ENCODE measurements at regions not wholly inside any gene's neighbourhood (a gene's known extent, or its start where the extent isn't known, plus 50 kb on each side); places are given as distances from the start of the nearest gene placed in this dataset.
A peak's percentile ranks its signal among the peaks of the same experiment; 100 is the strongest.

DNA sequence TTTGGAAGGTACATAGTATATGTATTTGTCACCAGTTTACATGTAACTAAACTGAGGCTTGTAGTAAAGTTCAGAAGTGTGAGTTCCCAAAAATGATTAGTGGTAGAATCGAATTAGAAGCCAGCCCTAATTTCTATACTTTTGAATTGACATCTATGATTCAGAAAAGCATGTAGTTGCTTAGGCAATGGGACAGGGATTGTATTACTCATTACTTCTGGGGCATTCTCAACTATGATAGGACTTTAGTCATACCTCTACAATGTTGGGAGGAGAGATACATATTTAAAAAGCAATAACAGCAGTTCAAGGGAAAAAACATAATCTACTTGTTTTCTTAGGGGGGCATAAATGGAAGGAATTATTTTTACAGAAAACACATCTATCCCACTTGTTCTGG, 277.9 kb upstream of the E2F7 start:
- DNase-seq, result no peak

DNA sequence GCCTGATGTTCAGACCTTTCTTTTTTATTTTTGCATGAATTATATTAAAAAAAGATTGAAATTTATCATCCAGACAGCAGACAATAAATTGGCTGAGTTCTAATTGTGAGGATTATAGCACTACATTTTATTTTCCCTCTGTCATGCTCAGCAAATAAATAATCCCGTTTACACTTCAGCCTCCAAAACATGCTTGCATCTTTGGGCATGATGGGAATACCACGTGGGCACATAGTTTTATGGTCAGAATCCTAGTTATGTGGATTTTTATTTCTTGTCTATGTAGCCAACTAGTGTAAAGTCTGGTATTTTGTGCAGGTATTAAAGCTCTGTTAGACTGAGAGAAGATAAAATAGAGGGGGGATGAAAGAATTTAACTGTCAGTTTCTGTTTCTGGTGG, 276.9 kb upstream of the E2F7 start:
- DNase-seq, result no peak

- DNase-seq, result peak; percentile 23
These were observed 274.2 kb upstream of the E2F7 start for GRCh38 chr12:77339610-77340009.

DNA sequence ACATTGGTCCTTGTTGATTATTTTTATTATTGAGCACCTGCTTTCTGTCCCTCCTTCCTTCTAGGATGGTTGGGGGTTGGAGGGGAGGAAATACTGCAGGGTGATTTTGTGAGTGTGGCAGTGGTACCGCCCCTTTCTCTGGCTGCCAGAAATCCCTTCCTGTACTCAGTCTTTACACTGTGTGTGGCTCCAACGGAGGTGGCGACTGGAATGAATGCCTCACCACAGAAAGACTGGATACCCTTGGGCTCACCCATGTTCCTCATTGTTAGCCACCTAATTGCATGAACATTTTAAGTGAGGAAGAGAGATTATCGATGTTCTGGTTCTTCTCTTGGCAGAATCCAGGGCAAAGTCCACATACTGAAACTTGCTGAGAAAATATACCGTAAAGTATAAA, 272.0 kb upstream of the E2F7 start:
- no peak for DNase-seq

DNA sequence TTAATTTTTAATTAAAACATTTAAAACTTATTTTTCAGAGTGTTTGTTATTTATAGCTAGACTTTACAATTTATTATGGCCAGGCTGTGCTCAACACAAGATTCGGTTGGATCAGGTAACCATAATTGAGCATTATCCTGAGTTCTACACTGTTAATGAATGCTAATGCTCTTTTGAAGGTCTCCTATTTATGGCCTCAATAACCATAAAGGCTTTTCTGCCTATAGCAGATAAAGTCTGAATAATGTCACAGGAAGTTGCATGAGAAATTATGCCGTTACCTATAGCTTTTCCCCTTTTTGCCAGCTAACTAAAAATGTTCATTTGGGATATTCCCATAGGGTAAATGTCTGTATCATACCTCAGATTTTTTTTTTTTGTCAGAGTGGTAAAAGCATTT, 269.4 kb upstream of the E2F7 start:
- no peak for DNase-seq

DNA sequence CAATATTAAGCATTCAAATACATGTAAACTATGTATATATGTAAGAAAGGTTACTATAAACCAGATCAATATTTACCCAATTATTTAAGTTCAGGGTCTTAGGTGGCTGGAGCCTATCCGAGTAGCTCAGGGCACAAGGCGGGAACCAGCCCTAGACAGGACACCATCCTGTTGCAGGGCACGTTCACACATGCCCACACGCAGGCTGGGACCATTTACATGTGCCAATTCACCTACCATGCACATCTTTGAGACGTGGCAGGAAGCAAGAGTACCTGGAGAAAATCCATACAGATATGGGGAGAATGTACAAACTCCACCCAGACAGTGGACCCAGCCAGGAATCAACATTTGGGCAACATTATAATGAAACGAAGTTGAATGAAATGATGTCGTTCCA, 263.0 kb upstream of the E2F7 start:
- no peak for DNase-seq

GRCh38 chr12:77325511-77326236, 260.3 kb upstream of the E2F7 start:
- peak; percentile 12 for DNase-seq

GRCh38 chr12:77324763-77325468, 259.5 kb upstream of the E2F7 start:
- DNase-seq, result peak; percentile 38

DNA sequence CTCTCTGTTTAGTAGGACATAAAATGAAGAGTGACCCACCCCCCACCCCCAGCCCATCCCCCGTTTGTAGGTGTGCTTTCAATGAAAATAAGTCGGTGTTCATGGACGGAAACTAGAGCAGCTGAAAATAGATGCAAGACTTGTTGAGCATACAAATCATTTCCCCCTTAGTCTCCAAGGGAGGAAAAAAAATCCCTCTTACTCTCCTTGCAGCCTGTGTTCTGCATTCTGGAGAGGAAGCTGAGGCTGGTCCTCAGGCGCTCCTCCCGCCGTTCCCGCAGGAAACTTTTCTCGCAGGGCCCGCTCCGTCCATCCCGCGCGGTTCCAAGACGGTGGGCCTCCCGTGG, 259.0 kb upstream of the E2F7 start:
- no peak for DNase-seq

DNA sequence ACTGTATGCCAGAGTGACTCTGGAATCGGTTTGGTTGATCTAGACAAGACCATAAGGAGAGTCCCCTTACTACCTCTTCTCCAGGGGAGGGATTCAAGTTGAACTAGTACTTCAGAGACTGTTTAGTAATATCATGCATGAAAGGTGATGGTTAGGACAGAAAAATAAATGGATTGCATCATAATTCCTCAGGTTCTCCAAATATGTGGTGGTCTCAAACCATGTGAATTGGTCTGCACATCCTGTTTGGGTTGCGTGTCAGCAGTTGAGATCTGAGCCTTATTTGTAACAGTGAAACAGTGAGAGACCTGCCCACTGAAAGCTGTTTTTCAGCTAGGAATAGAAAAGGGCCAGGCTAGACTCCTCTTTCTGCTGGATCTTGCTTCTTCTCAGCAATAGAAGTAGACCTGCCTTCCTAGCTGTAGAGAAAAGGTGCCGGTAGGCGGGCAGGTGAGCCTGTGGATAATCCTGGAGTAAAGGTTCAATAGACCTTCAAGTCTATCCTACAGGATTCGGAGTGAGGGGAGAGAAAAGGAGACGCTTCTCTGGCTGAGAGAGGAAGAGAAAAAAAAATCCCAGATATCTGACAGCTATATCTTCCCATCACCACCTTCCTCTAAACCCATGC, 258.5 kb upstream of the E2F7 start:
- DNase-seq, result no peak

- no peak for DNase-seq
These were observed 253.8 kb upstream of the E2F7 start for GRCh38 chr12:77319166-77319565.

- DNase-seq, result no peak
These were observed 250.0 kb upstream of the E2F7 start for GRCh38 chr12:77315407-77315806.

DNA sequence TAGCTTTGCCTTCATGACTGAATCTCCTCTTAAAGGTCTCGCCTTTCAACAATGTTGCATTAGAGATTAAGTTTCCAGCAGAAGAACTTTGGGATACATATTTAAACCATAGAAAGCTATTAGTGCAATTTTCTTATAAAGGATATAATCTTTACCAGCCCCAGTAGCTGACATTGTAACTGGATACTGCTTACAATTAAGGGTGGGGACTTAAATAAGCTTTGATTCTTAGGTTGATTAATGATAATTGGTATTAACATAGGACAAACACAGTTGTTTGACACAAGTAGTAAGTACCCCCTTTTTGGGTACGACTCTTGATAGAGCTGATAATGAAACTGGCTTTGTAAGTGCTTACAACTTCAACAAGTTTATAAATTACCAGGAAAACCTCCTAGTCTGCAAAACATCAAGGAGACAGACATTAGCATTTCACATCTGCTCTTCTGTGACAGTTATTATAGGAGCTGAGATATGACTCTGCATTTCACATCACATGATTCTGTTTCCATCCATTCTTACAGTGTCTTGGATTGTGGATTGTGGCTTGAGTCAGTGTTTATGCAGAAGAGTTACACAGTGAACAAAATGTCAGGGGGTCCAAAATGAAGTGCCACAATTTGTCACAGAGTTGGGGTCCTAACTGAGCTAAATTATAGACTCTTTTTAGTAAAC, 249.1 kb upstream of the E2F7 start:
- DNase-seq, result no peak

GRCh38 chr12:77308056-77308455, 242.7 kb upstream of the E2F7 start:
- DNase-seq, result no peak

DNA sequence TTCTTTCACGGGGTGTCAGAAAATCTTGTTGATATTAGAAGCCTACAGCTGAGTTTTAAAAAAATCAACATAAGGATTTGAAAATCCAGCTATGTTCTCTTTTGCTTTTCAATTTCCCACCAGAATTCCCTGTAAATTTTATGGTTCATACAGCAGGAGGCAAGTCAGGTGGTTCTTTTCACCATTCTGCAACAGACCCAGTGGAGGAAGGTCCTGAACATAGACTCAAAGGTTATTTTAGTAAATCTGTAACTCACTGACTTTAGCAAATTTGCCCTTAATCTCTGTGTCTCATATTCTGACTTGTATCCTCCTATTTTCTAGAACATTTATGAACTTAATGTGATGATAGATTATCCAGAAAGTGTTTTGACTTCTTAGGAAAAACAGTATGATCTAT, 235.4 kb upstream of the E2F7 start:
- no peak for DNase-seq

- no peak for DNase-seq
These were observed 234.7 kb upstream of the E2F7 start for GRCh38 chr12:77299910-77300669.

DNA sequence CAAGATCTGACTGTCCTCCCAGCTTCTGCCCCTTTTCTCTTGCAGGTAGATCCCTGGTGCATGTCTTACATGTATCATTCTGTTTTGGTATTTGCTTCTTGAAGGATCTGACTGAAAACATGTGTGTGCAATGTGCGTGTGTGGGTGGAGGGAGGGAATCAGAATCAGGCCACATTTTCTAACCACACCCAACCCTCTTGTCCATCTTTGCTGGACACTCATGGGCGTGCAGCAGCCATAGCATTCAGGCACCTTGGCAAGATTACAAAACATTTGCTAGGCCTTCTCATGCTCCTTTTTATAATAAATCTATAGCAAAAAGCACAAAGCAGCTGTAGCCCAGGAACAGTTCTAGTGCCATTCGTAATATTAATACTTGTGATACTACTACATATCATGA, 233.6 kb upstream of the E2F7 start:
- no peak for DNase-seq

DNA sequence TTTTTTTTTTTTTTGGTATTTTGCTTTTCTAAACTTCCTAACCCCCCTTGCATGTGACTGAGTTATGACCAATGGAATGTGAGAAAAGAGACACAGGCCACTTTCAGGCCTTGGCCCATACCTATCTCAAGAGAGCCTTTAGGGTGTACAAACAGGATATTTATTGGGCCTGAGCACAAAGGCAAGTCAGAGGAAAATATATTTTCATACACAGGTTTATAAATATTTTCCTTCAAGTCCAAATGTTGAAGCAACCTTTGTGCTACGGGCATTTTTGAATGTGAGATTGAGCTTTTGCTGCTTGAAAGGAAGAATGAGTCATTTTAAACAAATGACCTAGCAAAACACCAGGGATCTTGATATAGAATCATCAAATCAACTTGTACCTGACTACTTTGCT, 228.6 kb upstream of the E2F7 start:
- no peak for DNase-seq

GRCh38 chr12:77274926-77275325, 209.6 kb upstream of the E2F7 start:
- DNase-seq, result no peak

GRCh38 chr12:77273898-77274297, 208.5 kb upstream of the E2F7 start:
- DNase-seq, result no peak

DNA sequence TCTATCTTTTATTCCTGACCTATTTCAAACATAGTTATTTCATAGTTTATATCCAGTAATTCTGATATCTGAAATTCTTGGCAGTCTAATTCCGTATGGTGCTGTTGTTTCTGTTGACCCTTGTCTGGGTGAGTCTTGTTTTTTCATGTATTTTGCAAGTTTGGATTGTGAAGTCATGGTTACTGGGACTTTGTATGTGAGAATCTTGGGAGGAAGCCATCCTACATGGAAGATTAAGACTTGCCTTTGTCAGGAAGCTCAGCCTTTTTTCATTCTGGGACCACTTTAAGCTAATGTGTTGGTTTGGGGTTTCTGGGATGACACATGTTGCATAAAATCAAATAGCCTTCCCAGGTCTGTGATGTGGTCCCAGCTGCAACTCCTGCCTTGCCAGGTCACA, 191.6 kb upstream of the E2F7 start:
- no peak for DNase-seq

DNA sequence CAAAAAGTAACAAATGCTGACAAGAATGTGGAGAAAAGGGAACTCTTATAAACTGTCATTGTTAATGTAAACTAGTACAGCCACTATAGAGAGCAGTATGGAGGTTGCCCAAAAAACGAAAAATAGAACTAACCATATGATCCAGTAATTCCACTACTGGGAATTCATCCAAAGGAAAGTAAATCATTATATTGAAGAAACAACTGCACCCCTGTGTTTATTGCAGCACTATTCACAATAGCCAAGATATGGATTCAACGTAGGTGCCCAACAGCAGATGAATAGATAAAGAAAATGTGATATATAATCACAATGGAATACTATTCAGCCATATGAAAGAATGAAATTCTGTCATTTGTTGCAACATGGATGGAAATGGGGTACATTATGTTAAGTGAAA, 188.0 kb upstream of the E2F7 start:
- DNase-seq, result no peak

DNA sequence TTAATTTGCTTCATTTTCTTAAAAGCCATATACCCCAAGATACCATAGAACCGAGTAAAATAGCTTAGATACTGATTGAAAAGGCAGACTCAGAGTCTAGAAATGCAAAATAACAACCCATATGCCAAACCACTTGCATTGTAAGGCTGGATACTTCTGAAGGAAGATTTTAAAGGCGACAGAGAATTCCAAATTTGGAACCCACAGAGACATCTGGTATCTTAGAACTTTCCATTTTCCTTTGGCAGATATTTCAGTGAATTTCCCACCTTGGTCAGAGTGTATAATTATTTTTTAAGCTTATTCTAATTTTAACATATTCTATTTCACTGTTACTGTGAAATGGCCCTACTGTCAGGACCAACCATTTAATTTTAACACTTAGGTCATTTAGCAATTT, 186.4 kb upstream of the E2F7 start:
- DNase-seq, result no peak
